Keratinocyte (primary cell): ENCODE measurements at regions not wholly inside any gene's neighbourhood (a gene's known extent, or its start where the extent isn't known, plus 50 kb on each side); places are given as distances from the start of the nearest gene placed in this dataset.

Source experiments
- CTCF ChIP-seq, 3 experiments: IDR thresholded peaks in 1 of 3; conservative IDR thresholded peaks in 1 of 3; optimal IDR thresholded peaks in 1 of 3; 2 replicates in 2 of 3; 3 replicates in 1 of 3; pipeline versions ENCODE3 to v1.5.1; 2011; ENCODE audit warnings: low read length in 3 of 3, mild to moderate bottlenecking in 3 of 3, moderate library complexity in 2 of 3, control low read depth in 1 of 3, inconsistent platforms in 1 of 3; ENCODE audit not compliant: insufficient read depth in 2 of 3; ENCODE audit errors: extremely low read depth in 1 of 3
- EZH2 ChIP-seq: IDR thresholded peaks from one replicate; pipeline ENCODE4 v1.6.1; 2012; ENCODE audit warnings: inconsistent platforms, mild to moderate bottlenecking, low read length, moderate library complexity

GRCh38 chrX:116841290-116841689, 378.5 kb upstream of the CT83 start:
- TF ChIP-seq CTCF (optimal IDR thresholded peaks at IDR 0.05 in 1 of 3, IDR thresholded peaks at IDR 0.05 in 1 of 3, conservative IDR thresholded peaks at IDR 0.05 in 1 of 3; ENCODE audit: extremely low read depth in 1 of 3, insufficient read depth in 2 of 3, low read length in 3 of 3), result no peak
- no peak for TF ChIP-seq EZH2
